Caco-2 (cell line): ENCODE measurements at regions not wholly inside any gene's neighbourhood (a gene's known extent, or its start where the extent isn't known, plus 50 kb on each side); places are given as distances from the start of the nearest gene placed in this dataset.

Source experiments
- BruUV-seq: library from RNA; stranded (reverse); fragments of 400-500 nt; replicated peaks from 2 replicates; lab custom pipeline; 2021; lab: Mats Ljungman, UMichigan
- CTCF ChIA-PET: fragments of 300-600 bp; sonication (Branson Sonifier 250); formaldehyde crosslinking; loops from one replicate; lab custom pipeline; 2022; ENCODE audit warnings: antibody characterized with exemption; lab: Charles Lee
- POLR2A ChIA-PET: fragments of 300-600 bp; sonication (Branson Sonifier 250); formaldehyde crosslinking; loops from one replicate; lab custom pipeline; 2022; ENCODE audit warnings: antibody characterized with exemption; lab: Charles Lee
- DNase-seq, 2 experiments: peaks; one replicate each; pipeline versions ENCODE4 v3.0.0 to v3.0.0-alpha.2; 2020 to 2022
- H3K27me3 ChIP-seq: replicated peaks from 2 replicates; pipeline ENCODE4 v1.6.0; 2011; ENCODE audit warnings: low read length; ENCODE audit not compliant: control insufficient read depth, insufficient read depth
- H3K36me3 ChIP-seq: 2 replicates; pipeline ENCODE4 v1.5.1; 2011; ENCODE audit warnings: low read length; ENCODE audit not compliant: control insufficient read depth, insufficient read depth
- H3K4me1 ChIP-seq: fragments of 250-450 bp; sonication (Bioruptor Pico); 2 replicates; pipeline ENCODE4 v1.5.1; 2020; ENCODE audit warnings: mild to moderate bottlenecking
- H3K4me3 ChIP-seq: 2 replicates; pipeline ENCODE4 v1.5.1; 2011; ENCODE audit warnings: low read depth, mild to moderate bottlenecking, control low read depth, low read length
- H3K9me3 ChIP-seq: fragments of 250-450 bp; sonication (Bioruptor Pico); 2 replicates; pipeline ENCODE4 v1.5.1; 2020; ENCODE audit warnings: mild to moderate bottlenecking, moderate library complexity
- H3K27ac Mint-ChIP-seq: one replicate; pipeline ENCODE4 v1.8.0; 2022; ENCODE audit warnings: mixed read lengths; ENCODE audit not compliant: unreplicated experiment
- H3K27me3 Mint-ChIP-seq: one replicate; pipeline ENCODE4 v1.8.0; 2022; ENCODE audit warnings: mixed read lengths; ENCODE audit not compliant: insufficient read depth, unreplicated experiment
- H3K36me3 Mint-ChIP-seq: one replicate; pipeline ENCODE4 v1.8.0; 2022; ENCODE audit warnings: mild to moderate bottlenecking, mixed read lengths; ENCODE audit not compliant: insufficient read depth, unreplicated experiment
- H3K4me1 Mint-ChIP-seq: one replicate; pipeline ENCODE4 v1.8.0; 2022; ENCODE audit warnings: low read depth, mixed read lengths; ENCODE audit not compliant: unreplicated experiment
- H3K4me3 Mint-ChIP-seq: one replicate; pipeline ENCODE4 v1.8.0; 2022; ENCODE audit warnings: mild to moderate bottlenecking, moderate library complexity, mixed read lengths; ENCODE audit not compliant: unreplicated experiment
- H3K9me3 Mint-ChIP-seq: one replicate; pipeline ENCODE4 v1.8.0; 2022; ENCODE audit warnings: mixed read lengths; ENCODE audit not compliant: unreplicated experiment
- CTCF ChIP-seq, 2 experiments: fragments of 200-600 bp in 1 of 2; IDR thresholded peaks; 1 replicate in 1 of 2; 2 replicates in 1 of 2; pipeline versions ENCODE4 v1.5.1 to v1.8.0; 2011 to 2022; ENCODE audit warnings: antibody characterized with exemption in 1 of 2, control low read depth in 1 of 2, inconsistent platforms in 1 of 2, low read depth in 1 of 2, low read length in 1 of 2, mild to moderate bottlenecking in 1 of 2, moderate library complexity in 1 of 2; ENCODE audit not compliant: insufficient read depth in 1 of 2, severe bottlenecking in 1 of 2, unreplicated experiment in 1 of 2
- intact Hi-C: fragments of 100-400 bp; cut with micrococcal nuclease; formaldehyde crosslinking; loops from one replicate; pipeline ENCODE4 v1.10.0; 2022; ENCODE audit not compliant: unreplicated experiment

GRCh38 chr6:85866758-85867401 lies 224.2 kb upstream of the SYNCRIP start:
- DNase-seq = no peak
- Mint-ChIP-seq H3K36me3 (no peaks in the 10 kb centered on the region), H3K9me3 (no peaks in the 10 kb centered on the region), H3K4me3 (no peak overlapping the region), H3K27ac (no peak overlapping the region), H3K27me3 (no peaks in the 10 kb centered on the region), H3K4me1 (no peaks in the 10 kb centered on the region)
- BruUV-seq = no TSS peak
- H3K9me3 ChIP-seq = no peaks in the 10 kb centered on the region
- CTCF ChIA-PET = no interaction called here
- no peaks in the 10 kb centered on the region for H3K27me3 ChIP-seq
- intact Hi-C loops = no loop called here
- POLR2A ChIA-PET = no interaction called here
- no peak for TF ChIP-seq CTCF (IDR thresholded peaks at IDR 0.05; ENCODE audit: insufficient read depth in 1 of 2, low read depth in 1 of 2, low read length in 1 of 2, severe bottlenecking in 1 of 2, unreplicated experiment in 1 of 2)
- H3K4me1 ChIP-seq = no peaks in the 10 kb centered on the region
- no peak overlapping the region for H3K4me3 ChIP-seq
- H3K36me3 ChIP-seq = no peaks in the 10 kb centered on the region

GRCh38 chr6:85866370-85866730 lies 223.7 kb upstream of the SYNCRIP start:
- Mint-ChIP-seq H3K27ac (no peak overlapping the region), H3K36me3 (no peaks in the 10 kb centered on the region), H3K4me1 (no peaks in the 10 kb centered on the region), H3K4me3 (no peak overlapping the region), H3K27me3 (no peaks in the 10 kb centered on the region), H3K9me3 (no peaks in the 10 kb centered on the region)
- Histone ChIP-seq H3K4me1 (no peaks in the 10 kb centered on the region), H3K4me3 (no peak overlapping the region), H3K27me3 (no peaks in the 10 kb centered on the region), H3K36me3 (no peaks in the 10 kb centered on the region), H3K9me3 (no peaks in the 10 kb centered on the region)
- POLR2A ChIA-PET = no interaction called here
- intact Hi-C loops = no loop called here
- no TSS peak for BruUV-seq
- CTCF ChIA-PET = no interaction called here
- DNase-seq = no peak
- no peak for TF ChIP-seq CTCF (IDR thresholded peaks at IDR 0.05; ENCODE audit: insufficient read depth in 1 of 2, low read depth in 1 of 2, low read length in 1 of 2, severe bottlenecking in 1 of 2, unreplicated experiment in 1 of 2)

DNA sequence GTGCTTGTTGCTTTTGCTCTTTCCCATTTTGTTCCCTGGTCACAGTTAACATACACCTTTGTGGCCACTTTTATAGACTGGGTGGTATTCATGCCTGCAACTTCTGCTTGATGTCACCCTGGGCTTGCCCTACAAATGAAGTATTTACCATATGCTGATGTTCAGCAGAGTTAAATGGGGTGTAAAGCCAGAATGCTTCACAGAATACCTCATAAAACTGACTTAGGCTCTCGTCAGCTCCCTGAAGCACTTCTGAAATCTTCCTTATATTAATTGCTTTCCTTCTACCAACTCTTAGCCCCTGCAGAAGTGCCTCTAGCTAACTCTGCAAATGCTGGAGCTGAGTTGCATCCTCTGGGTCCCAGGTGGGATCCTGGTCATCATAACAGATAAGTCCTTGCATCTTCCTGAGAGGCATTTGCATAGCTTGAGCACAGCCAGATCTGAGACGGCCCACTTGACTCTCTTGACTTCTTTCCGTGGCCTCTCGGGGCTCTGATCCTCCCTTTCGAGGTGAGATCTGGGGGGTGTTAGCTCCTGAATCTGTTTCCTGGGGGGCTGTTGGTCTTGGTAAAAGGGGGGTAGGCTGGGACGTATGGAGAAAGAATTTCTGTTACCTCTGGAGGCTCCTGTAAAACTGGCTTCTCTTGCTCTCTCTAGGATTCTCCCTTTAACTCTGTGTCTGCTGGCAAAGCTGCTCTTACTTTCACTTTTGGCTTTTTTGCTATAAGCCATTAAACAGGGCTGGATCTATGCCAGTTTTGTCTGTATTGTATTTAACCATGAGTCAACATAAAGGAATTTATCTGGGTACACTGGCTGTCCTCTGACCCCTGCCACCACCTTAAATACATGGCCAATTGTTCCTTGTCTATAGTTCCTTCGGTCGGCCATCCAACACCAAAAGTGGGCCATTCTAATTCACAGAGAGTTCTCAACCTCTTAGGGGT lies 223.0 kb upstream of the SYNCRIP start:
- no peak for DNase-seq
- H3K4me3 ChIP-seq = no peak overlapping the region
- Mint-ChIP-seq H3K9me3 (no peaks in the 10 kb centered on the region), H3K27ac (no peak overlapping the region), H3K36me3 (no peaks in the 10 kb centered on the region), H3K27me3 (no peaks in the 10 kb centered on the region), H3K4me1 (no peaks in the 10 kb centered on the region), H3K4me3 (no peak overlapping the region)
- no peaks in the 10 kb centered on the region for H3K4me1 ChIP-seq
- BruUV-seq = no TSS peak
- CTCF ChIA-PET = no interaction called here
- H3K9me3 ChIP-seq = no peaks in the 10 kb centered on the region
- H3K27me3 ChIP-seq = no peaks in the 10 kb centered on the region
- no peaks in the 10 kb centered on the region for H3K36me3 ChIP-seq
- no peak for TF ChIP-seq CTCF (IDR thresholded peaks at IDR 0.05; ENCODE audit: insufficient read depth in 1 of 2, low read depth in 1 of 2, low read length in 1 of 2, severe bottlenecking in 1 of 2, unreplicated experiment in 1 of 2)
- intact Hi-C loops = no loop called here
- POLR2A ChIA-PET = no interaction called here
